ENCODE measurements at regions not wholly inside any gene's neighbourhood (a gene's known extent, or its start where the extent isn't known, plus 50 kb on each side); places are given as distances from the start of the nearest gene placed in this dataset.

DNA sequence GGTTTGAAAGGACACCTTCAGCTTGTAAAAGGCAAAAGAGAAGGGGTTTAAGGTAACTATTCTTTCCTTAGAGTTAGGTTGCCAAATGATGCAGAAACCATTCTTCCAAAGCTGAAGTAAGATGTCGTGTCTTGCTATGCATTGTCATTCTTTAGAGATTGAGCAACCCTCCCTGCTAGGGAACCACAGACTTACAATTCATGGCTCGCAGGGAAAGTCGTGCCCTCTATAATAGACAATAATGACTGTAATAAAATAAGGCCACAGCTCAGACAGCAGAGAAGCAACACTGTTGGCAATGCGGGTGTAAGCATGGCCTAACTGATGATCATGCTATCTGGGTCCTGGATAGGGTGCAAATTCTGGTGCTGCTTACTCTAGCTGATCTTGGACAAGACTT is 129.6 kb upstream of the CDH13 start:
- intact Hi-C loops (cut with micrococcal nuclease): no loop called here
- WGBS, 2 experiments (ENCODE audit: extremely low coverage in 2 of 2, insufficient read length in 1 of 2): no CpG with 5 or more reads among the region's 4 CpGs
- in situ Hi-C loops (cut with MboI; ENCODE audit: low sequenced_read_pairs): no loop called here
- Histone ChIP-seq H2AK5ac (ENCODE audit: low read depth, low read length) (no peak overlapping the region), H2BK20ac (ENCODE audit: low read depth, low read length) (no peak overlapping the region), H3K23ac (ENCODE audit: low read depth, low read length) (no peak overlapping the region), H4K20me1 (ENCODE audit: insufficient read depth, low read length) (no peaks in the 10 kb centered on the region), H2AK9ac (replicated peaks; ENCODE audit: low read depth, low read length, poor library complexity) (no peak overlapping the region), H2BK120ac (ENCODE audit: low read depth, low read length) (no peak overlapping the region), H4K91ac (ENCODE audit: insufficient read depth, low read depth, low read length) (no peak overlapping the region), H3K4me3 (ENCODE audit: insufficient read depth, low read depth, low read length) (no peak overlapping the region), H3K27me3 (ENCODE audit: control insufficient read depth, insufficient read depth, low read length) (no peaks in the 10 kb centered on the region; the same call in 1 of the 2 replicates), H3K4me1 (ENCODE audit: control insufficient read depth, insufficient read depth, low read length) (no peaks in the 10 kb centered on the region), H3K27ac (ENCODE audit: insufficient read depth, low read length) (no peak overlapping the region), H2BK15ac (ENCODE audit: low read depth, low read length) (no peak overlapping the region), H3K79me1 (ENCODE audit: low read depth in 1 of 2, low read length in 2 of 2) (no peaks in the 10 kb centered on the region), H3K9ac (ENCODE audit: low read depth, low read length) (no peak overlapping the region), H3K36me3 (ENCODE audit: control insufficient read depth, insufficient read depth, low read length) (no peaks in the 10 kb centered on the region), H3K4me2 (ENCODE audit: low read depth, low read length) (no peak overlapping the region), H4K8ac (ENCODE audit: low read depth in 2 of 2, low read length in 2 of 2) (no peak overlapping the region), H3K9me1 (ENCODE audit: insufficient read depth, low read length) (no peaks in the 10 kb centered on the region), H3K14ac (replicated peaks; ENCODE audit: low read depth, low read length) (no peak overlapping the region), H4K5ac (ENCODE audit: low read depth, low read length) (no peak overlapping the region), H3K9me3 (ENCODE audit: control insufficient read depth, insufficient read depth, low read length) (no peaks in the 10 kb centered on the region), H3K56ac (ENCODE audit: extremely low read depth, insufficient read depth, low read length) (no peak overlapping the region), H3K18ac (ENCODE audit: low read depth, low read length) (no peak overlapping the region), H2BK5ac (ENCODE audit: low read depth, low read length, poor library complexity, severe bottlenecking) (no peak overlapping the region), H3K4ac (ENCODE audit: low read depth, low read length) (no peak overlapping the region), H2AFZ (replicated peaks; ENCODE audit: low read length, poor library complexity) (no peak overlapping the region)
- dilution Hi-C loops (cut with HindIII; ENCODE audit: low sequenced_read_pairs, unreplicated experiment): no loop called here
- DNase-seq (no peak), ATAC-seq (ENCODE audit: low read depth) (no peak)
- no TSS peak for BruUV-seq (replicated peaks)
- CTCF ChIA-PET: no interaction called here
- POLR2A ChIA-PET (ENCODE audit: unreplicated experiment): no interaction called here
- TF ChIP-seq, protein P1, sequence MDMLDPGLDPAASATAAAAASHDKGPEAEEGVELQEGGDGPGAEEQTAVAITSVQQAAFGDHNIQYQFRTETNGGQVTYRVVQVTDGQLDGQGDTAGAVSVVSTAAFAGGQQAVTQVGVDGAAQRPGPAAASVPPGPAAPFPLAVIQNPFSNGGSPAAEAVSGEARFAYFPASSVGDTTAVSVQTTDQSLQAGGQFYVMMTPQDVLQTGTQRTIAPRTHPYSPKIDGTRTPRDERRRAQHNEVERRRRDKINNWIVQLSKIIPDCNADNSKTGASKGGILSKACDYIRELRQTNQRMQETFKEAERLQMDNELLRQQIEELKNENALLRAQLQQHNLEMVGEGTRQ (IDR thresholded peaks at IDR 0.05; ENCODE audit: low read depth, low read length): no peak
- TF ChIP-seq BHLHE40 (IDR thresholded peaks at IDR 0.05; ENCODE audit: low read depth, low read length) (no peak), RCOR1 (IDR thresholded peaks at IDR 0.05; ENCODE audit: insufficient replicate concordance, low read length) (no peak), RFX5 (IDR thresholded peaks at IDR 0.05; ENCODE audit: low read depth, low read length) (no peak), MAFK (IDR thresholded peaks at IDR 0.05; ENCODE audit: low read depth, low read length) (no peak), FOS (IDR thresholded peaks at IDR 0.05; ENCODE audit: low read depth, low read length) (no peak), MXI1 (IDR thresholded peaks at IDR 0.05; ENCODE audit: borderline replicate concordance, low read depth, low read length) (no peak), RAD21 (IDR thresholded peaks at IDR 0.05; ENCODE audit: low read length) (no peak), CEBPB (IDR thresholded peaks at IDR 0.05; ENCODE audit: low read depth, low read length) (no peak), CHD1 (IDR thresholded peaks at IDR 0.05; ENCODE audit: low read depth, low read length) (no peak), MAZ (IDR thresholded peaks at IDR 0.05; ENCODE audit: borderline replicate concordance, low read depth, low read length) (no peak)
- TF ChIP-seq, protein P2, sequence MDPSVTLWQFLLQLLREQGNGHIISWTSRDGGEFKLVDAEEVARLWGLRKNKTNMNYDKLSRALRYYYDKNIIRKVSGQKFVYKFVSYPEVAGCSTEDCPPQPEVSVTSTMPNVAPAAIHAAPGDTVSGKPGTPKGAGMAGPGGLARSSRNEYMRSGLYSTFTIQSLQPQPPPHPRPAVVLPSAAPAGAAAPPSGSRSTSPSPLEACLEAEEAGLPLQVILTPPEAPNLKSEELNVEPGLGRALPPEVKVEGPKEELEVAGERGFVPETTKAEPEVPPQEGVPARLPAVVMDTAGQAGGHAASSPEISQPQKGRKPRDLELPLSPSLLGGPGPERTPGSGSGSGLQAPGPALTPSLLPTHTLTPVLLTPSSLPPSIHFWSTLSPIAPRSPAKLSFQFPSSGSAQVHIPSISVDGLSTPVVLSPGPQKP (IDR thresholded peaks at IDR 0.05; ENCODE audit: borderline replicate concordance, low read depth, low read length): no peak
- TF ChIP-seq, protein P3, sequence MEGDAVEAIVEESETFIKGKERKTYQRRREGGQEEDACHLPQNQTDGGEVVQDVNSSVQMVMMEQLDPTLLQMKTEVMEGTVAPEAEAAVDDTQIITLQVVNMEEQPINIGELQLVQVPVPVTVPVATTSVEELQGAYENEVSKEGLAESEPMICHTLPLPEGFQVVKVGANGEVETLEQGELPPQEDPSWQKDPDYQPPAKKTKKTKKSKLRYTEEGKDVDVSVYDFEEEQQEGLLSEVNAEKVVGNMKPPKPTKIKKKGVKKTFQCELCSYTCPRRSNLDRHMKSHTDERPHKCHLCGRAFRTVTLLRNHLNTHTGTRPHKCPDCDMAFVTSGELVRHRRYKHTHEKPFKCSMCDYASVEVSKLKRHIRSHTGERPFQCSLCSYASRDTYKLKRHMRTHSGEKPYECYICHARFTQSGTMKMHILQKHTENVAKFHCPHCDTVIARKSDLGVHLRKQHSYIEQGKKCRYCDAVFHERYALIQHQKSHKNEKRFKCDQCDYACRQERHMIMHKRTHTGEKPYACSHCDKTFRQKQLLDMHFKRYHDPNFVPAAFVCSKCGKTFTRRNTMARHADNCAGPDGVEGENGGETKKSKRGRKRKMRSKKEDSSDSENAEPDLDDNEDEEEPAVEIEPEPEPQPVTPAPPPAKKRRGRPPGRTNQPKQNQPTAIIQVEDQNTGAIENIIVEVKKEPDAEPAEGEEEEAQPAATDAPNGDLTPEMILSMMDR (conservative IDR thresholded peaks at IDR 0.05; ENCODE audit: low read depth, low read length): no peak
